WTC11 (cell line): ENCODE measurements at regions not wholly inside any gene's neighbourhood (a gene's known extent, or its start where the extent isn't known, plus 50 kb on each side); places are given as distances from the start of the nearest gene placed in this dataset.

Experiments used
- ATAC-seq: fragments of 200-7000 bp; cut with Tn5 transposase; 2 replicates; pipeline ENCODE4 v1.10.0; 2021; ENCODE audit warnings: mild to moderate bottlenecking, moderate library complexity
- CTCF ChIA-PET: fragments of 300-600 bp; sonication (Branson Sonifier 250); formaldehyde crosslinking; loops from one replicate; lab custom pipeline; 2021; ENCODE audit warnings: antibody characterized with exemption; lab: Charles Lee
- POLR2A ChIA-PET: fragments of 350-600 bp; sonication (Branson Sonifier 250); formaldehyde crosslinking; loops from one replicate; lab custom pipeline; 2021; ENCODE audit warnings: antibody characterized with exemption; lab: Charles Lee
- DNase-seq: peaks from one replicate; pipeline ENCODE4 v3.0.0; 2021; ENCODE audit warnings: low spot score
- H3K27ac Mint-ChIP-seq: 2 replicates; pipeline ENCODE4 v1.8.0; 2021; ENCODE audit warnings: mixed read lengths
- H3K27me3 Mint-ChIP-seq: 2 replicates; pipeline ENCODE4 v1.8.0; 2021; ENCODE audit warnings: low read depth, mild to moderate bottlenecking, moderate library complexity, mixed read lengths
- H3K36me3 Mint-ChIP-seq: 2 replicates; pipeline ENCODE4 v1.8.0; 2021; ENCODE audit warnings: mixed read lengths
- H3K4me1 Mint-ChIP-seq: 2 replicates; pipeline ENCODE4 v1.8.0; 2022; ENCODE audit warnings: mixed read lengths
- H3K4me3 Mint-ChIP-seq: 2 replicates; pipeline ENCODE4 v1.8.0; 2021; ENCODE audit warnings: mild to moderate bottlenecking, moderate library complexity, mixed read lengths
- H3K9me3 Mint-ChIP-seq: 2 replicates; pipeline ENCODE4 v1.8.0; 2021; ENCODE audit warnings: mixed read lengths
- SMAD3 ChIP-seq: sonication (generic); formaldehyde crosslinking; IDR thresholded peaks from 2 replicates; pipeline ENCODE4 v1.8.0; 2022; ENCODE audit warnings: missing genetic modification reagents, mild to moderate bottlenecking, borderline replicate concordance
- SP1 ChIP-seq: sonication (generic); formaldehyde crosslinking; conservative IDR thresholded peaks from 2 replicates; pipeline ENCODE4 v1.8.1; 2022; ENCODE audit warnings: missing genetic modification reagents
- TF ChIP-seq, protein P1 (sequence below): sonication (generic); formaldehyde crosslinking; conservative IDR thresholded peaks from 2 replicates; pipeline ENCODE4 v1.8.1; 2022; ENCODE audit warnings: mild to moderate bottlenecking, missing genetic modification reagents
- TF ChIP-seq, protein P2 (sequence below): fragments of 250-450 bp; sonication (Bioruptor Pico); IDR thresholded peaks from 2 replicates; pipeline ENCODE4 v1.9.0; 2021; ENCODE audit warnings: moderate library complexity, mild to moderate bottlenecking, inconsistent platforms, borderline replicate concordance
- TF ChIP-seq, protein P3 (sequence below): sonication (generic); formaldehyde crosslinking; conservative IDR thresholded peaks from 2 replicates; pipeline ENCODE4 v1.8.1; 2023; ENCODE audit warnings: mild to moderate bottlenecking, low read depth, missing genetic modification reagents, moderate library complexity
- TF ChIP-seq, protein P4 (sequence below): sonication (generic); formaldehyde crosslinking; IDR thresholded peaks from 2 replicates; pipeline ENCODE4 v1.8.0; 2022; ENCODE audit warnings: missing genetic modification reagents

DNA sequence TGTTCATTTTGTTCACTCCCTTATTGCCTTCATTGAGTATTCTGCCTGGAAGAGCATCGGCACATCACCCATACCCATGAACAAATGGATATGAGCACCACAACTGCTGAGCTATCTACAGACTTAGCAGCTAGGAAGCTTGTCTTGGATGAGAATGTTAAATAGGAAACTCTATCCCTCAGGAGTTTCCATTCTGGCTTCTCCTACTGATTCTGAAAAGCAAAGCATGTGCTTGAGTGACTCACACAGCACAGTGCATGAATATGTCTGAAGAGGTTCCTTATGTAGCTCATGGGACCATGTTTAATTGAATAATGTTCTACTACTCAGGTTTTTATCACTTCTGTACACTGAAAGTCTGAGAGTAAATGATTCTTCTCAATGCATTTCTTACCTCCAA is 57.3 kb upstream of the MXRA5 start:
- ChIA-PET POLR2A (no interaction called here), CTCF (no interaction called here)
- Mint-ChIP-seq H3K4me1 (peaks cover 5% of the 10 kb centered on the region), H3K27me3 (no peaks in the 10 kb centered on the region), H3K36me3 (no peaks in the 10 kb centered on the region), H3K4me3 (no peak overlapping the region), H3K9me3 (peaks cover 14% of the 10 kb centered on the region), H3K27ac (no peak overlapping the region)
- TF ChIP-seq, protein P1, sequence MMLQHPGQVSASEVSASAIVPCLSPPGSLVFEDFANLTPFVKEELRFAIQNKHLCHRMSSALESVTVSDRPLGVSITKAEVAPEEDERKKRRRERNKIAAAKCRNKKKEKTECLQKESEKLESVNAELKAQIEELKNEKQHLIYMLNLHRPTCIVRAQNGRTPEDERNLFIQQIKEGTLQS: no peak
- TF ChIP-seq, protein P2, sequence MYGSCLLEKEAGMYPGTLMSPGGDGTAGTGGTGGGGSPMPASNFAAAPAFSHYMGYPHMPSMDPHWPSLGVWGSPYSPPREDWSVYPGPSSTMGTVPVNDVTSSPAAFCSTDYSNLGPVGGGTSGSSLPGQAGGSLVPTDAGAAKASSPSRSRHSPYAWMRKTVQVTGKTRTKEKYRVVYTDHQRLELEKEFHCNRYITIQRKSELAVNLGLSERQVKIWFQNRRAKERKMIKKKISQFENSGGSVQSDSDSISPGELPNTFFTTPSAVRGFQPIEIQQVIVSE (CRISPR knock-in tag): no peak
- no peak for TF ChIP-seq SP1 (CRISPR knock-in tag)
- TF ChIP-seq SMAD3: no peak
- TF ChIP-seq, protein P3, sequence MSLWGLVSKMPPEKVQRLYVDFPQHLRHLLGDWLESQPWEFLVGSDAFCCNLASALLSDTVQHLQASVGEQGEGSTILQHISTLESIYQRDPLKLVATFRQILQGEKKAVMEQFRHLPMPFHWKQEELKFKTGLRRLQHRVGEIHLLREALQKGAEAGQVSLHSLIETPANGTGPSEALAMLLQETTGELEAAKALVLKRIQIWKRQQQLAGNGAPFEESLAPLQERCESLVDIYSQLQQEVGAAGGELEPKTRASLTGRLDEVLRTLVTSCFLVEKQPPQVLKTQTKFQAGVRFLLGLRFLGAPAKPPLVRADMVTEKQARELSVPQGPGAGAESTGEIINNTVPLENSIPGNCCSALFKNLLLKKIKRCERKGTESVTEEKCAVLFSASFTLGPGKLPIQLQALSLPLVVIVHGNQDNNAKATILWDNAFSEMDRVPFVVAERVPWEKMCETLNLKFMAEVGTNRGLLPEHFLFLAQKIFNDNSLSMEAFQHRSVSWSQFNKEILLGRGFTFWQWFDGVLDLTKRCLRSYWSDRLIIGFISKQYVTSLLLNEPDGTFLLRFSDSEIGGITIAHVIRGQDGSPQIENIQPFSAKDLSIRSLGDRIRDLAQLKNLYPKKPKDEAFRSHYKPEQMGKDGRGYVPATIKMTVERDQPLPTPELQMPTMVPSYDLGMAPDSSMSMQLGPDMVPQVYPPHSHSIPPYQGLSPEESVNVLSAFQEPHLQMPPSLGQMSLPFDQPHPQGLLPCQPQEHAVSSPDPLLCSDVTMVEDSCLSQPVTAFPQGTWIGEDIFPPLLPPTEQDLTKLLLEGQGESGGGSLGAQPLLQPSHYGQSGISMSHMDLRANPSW (CRISPR knock-in tag): no peak
- TF ChIP-seq, protein P4, sequence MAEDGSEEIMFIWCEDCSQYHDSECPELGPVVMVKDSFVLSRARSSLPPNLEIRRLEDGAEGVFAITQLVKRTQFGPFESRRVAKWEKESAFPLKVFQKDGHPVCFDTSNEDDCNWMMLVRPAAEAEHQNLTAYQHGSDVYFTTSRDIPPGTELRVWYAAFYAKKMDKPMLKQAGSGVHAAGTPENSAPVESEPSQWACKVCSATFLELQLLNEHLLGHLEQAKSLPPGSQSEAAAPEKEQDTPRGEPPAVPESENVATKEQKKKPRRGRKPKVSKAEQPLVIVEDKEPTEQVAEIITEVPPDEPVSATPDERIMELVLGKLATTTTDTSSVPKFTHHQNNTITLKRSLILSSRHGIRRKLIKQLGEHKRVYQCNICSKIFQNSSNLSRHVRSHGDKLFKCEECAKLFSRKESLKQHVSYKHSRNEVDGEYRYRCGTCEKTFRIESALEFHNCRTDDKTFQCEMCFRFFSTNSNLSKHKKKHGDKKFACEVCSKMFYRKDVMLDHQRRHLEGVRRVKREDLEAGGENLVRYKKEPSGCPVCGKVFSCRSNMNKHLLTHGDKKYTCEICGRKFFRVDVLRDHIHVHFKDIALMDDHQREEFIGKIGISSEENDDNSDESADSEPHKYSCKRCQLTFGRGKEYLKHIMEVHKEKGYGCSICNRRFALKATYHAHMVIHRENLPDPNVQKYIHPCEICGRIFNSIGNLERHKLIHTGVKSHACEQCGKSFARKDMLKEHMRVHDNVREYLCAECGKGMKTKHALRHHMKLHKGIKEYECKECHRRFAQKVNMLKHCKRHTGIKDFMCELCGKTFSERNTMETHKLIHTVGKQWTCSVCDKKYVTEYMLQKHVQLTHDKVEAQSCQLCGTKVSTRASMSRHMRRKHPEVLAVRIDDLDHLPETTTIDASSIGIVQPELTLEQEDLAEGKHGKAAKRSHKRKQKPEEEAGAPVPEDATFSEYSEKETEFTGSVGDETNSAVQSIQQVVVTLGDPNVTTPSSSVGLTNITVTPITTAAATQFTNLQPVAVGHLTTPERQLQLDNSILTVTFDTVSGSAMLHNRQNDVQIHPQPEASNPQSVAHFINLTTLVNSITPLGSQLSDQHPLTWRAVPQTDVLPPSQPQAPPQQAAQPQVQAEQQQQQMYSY: no peak
- ATAC-seq: no peak
- DNase-seq: no peak
